ENCODE measurements at regions not wholly inside any gene's neighbourhood (a gene's known extent, or its start where the extent isn't known, plus 50 kb on each side); places are given as distances from the start of the nearest gene placed in this dataset.

DNA sequence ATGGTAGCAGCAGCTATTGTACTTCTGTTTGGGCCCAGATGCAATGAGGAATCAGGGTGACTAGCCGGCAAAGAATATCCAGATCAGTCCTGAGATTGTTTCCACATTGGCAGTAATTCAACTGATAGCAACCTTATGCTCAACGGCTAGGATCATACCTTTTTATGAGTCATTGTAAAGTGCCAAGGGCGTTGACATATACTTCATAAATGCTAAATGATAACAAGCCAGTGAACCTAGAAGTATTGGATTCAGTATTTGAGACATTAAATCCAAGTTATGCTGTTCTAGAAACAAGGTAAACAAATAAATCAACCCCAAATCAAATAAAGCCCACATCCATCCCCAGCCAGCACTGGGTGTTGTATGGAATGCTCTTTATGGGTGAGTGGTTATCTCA lies 207.1 kb upstream of the ZFHX3 start:
- H3K9me3 ChIP-seq (ENCODE audit: control insufficient read depth, insufficient read depth, low read depth, low read length): no peaks in the 10 kb centered on the region
- H3K36me3 ChIP-seq (ENCODE audit: control insufficient read depth, insufficient read depth, low read length): no peaks in the 10 kb centered on the region
- BruUV-seq (replicated peaks): no TSS peak
- ATAC-seq (no peak), DNase-seq (ENCODE audit: low read depth, low spot score) (no peak)
- ChIA-PET POLR2A (no interaction called here), CTCF (no interaction called here)
- H3K27ac ChIP-seq (ENCODE audit: low read length): no peak overlapping the region
- intact Hi-C loops (cut with micrococcal nuclease; ENCODE audit: unreplicated experiment): no loop called here
- TF ChIP-seq POLR2AphosphoS5 (IDR thresholded peaks at IDR 0.05; ENCODE audit: low read depth, low read length) (no peak), SIN3A (IDR thresholded peaks at IDR 0.05; ENCODE audit: borderline replicate concordance, insufficient read depth, low read depth, low read length) (no peak)
- TF ChIP-seq, protein P1, sequence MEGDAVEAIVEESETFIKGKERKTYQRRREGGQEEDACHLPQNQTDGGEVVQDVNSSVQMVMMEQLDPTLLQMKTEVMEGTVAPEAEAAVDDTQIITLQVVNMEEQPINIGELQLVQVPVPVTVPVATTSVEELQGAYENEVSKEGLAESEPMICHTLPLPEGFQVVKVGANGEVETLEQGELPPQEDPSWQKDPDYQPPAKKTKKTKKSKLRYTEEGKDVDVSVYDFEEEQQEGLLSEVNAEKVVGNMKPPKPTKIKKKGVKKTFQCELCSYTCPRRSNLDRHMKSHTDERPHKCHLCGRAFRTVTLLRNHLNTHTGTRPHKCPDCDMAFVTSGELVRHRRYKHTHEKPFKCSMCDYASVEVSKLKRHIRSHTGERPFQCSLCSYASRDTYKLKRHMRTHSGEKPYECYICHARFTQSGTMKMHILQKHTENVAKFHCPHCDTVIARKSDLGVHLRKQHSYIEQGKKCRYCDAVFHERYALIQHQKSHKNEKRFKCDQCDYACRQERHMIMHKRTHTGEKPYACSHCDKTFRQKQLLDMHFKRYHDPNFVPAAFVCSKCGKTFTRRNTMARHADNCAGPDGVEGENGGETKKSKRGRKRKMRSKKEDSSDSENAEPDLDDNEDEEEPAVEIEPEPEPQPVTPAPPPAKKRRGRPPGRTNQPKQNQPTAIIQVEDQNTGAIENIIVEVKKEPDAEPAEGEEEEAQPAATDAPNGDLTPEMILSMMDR (IDR thresholded peaks at IDR 0.05): no peak
- in situ Hi-C loops (cut with HindIII; ENCODE audit: low pct_unique_long_range_greater_than_20kb, low sequenced_read_pairs): no loop called here
- H3K4me3 ChIP-seq (ENCODE audit: low read depth in 2 of 2, low read length in 2 of 2): no peak overlapping the region
- H3K4me1 ChIP-seq (ENCODE audit: control insufficient read depth, insufficient read depth, low read length): no peaks in the 10 kb centered on the region
- H3K27me3 ChIP-seq (ENCODE audit: control insufficient read depth, insufficient read depth, low read length): no peaks in the 10 kb centered on the region

DNA sequence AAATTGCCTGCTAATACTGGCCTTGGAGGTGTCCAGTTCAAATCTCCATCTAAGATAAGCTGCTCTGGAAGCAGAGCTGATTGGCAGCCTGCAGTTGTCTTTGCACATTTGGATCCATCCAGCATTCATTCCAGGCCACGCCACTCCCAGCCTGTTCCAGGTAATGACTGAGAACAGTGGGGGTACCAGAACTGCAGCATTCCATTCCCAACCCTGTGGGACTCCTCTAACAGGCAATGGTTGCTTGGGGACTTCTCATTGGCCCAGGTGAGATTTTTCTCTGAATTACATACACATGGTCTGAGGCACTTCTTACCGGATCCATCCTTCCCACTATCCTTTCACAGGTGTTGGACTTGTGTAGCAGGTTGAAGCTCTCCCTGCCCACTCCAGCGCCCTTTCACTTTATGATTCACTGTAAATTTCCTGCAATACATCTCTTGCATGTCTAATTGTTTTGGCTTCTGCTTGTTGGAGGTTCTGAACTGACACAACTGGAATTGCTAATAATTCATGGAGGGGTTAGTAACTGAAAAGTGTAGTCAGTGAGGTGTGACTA lies 206.1 kb upstream of the ZFHX3 start:
- Histone ChIP-seq H3K9me3 (ENCODE audit: control insufficient read depth, insufficient read depth, low read depth, low read length) (no peaks in the 10 kb centered on the region), H3K27ac (ENCODE audit: low read length) (no peak overlapping the region), H3K36me3 (ENCODE audit: control insufficient read depth, insufficient read depth, low read length) (no peaks in the 10 kb centered on the region), H3K27me3 (ENCODE audit: control insufficient read depth, insufficient read depth, low read length) (no peaks in the 10 kb centered on the region), H3K4me1 (ENCODE audit: control insufficient read depth, insufficient read depth, low read length) (no peaks in the 10 kb centered on the region), H3K4me3 (ENCODE audit: low read depth in 2 of 2, low read length in 2 of 2) (no peak overlapping the region)
- ChIA-PET CTCF (no interaction called here), POLR2A (no interaction called here)
- in situ Hi-C loops (cut with HindIII; ENCODE audit: low pct_unique_long_range_greater_than_20kb, low sequenced_read_pairs): no loop called here
- TF ChIP-seq TCF7L2 (IDR thresholded peaks at IDR 0.05; ENCODE audit: low read depth, low read length) (no peak), POLR2AphosphoS5 (IDR thresholded peaks at IDR 0.05; ENCODE audit: low read depth, low read length) (no peak), SIN3A (IDR thresholded peaks at IDR 0.05; ENCODE audit: borderline replicate concordance, insufficient read depth, low read depth, low read length) (no peak)
- TF ChIP-seq, protein P2, sequence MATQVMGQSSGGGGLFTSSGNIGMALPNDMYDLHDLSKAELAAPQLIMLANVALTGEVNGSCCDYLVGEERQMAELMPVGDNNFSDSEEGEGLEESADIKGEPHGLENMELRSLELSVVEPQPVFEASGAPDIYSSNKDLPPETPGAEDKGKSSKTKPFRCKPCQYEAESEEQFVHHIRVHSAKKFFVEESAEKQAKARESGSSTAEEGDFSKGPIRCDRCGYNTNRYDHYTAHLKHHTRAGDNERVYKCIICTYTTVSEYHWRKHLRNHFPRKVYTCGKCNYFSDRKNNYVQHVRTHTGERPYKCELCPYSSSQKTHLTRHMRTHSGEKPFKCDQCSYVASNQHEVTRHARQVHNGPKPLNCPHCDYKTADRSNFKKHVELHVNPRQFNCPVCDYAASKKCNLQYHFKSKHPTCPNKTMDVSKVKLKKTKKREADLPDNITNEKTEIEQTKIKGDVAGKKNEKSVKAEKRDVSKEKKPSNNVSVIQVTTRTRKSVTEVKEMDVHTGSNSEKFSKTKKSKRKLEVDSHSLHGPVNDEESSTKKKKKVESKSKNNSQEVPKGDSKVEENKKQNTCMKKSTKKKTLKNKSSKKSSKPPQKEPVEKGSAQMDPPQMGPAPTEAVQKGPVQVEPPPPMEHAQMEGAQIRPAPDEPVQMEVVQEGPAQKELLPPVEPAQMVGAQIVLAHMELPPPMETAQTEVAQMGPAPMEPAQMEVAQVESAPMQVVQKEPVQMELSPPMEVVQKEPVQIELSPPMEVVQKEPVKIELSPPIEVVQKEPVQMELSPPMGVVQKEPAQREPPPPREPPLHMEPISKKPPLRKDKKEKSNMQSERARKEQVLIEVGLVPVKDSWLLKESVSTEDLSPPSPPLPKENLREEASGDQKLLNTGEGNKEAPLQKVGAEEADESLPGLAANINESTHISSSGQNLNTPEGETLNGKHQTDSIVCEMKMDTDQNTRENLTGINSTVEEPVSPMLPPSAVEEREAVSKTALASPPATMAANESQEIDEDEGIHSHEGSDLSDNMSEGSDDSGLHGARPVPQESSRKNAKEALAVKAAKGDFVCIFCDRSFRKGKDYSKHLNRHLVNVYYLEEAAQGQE (IDR thresholded peaks at IDR 0.05; ENCODE audit: insufficient read depth in 1 of 2, low read depth in 2 of 2, low read length in 1 of 2): no peak
- TF ChIP-seq, protein P1 (IDR thresholded peaks at IDR 0.05): no peak
- no TSS peak for BruUV-seq (replicated peaks)
- DNase-seq (ENCODE audit: low read depth, low spot score) (no peak), ATAC-seq (no peak)
- intact Hi-C loops (cut with micrococcal nuclease; ENCODE audit: unreplicated experiment): no loop called here

All from Panc1 (cell line).